GM19467 (cell line): ENCODE measurements at regions not wholly inside any gene's neighbourhood (a gene's known extent, or its start where the extent isn't known, plus 50 kb on each side); places are given as distances from the start of the nearest gene placed in this dataset.
"Not testable (repeated sequence)": the region's sequence is repeated elsewhere in the genome, so short reads cannot be mapped to it uniquely, and the experiment has no call there.

ENCODE experiments used
- ATAC-seq: cut with Tn5 transposase; IDR thresholded peaks from one replicate; pipeline ENCODE4 v1.9.1; 2021; ENCODE audit warnings: mild to moderate bottlenecking, moderate library complexity; ENCODE audit not compliant: unreplicated experiment

DNA sequence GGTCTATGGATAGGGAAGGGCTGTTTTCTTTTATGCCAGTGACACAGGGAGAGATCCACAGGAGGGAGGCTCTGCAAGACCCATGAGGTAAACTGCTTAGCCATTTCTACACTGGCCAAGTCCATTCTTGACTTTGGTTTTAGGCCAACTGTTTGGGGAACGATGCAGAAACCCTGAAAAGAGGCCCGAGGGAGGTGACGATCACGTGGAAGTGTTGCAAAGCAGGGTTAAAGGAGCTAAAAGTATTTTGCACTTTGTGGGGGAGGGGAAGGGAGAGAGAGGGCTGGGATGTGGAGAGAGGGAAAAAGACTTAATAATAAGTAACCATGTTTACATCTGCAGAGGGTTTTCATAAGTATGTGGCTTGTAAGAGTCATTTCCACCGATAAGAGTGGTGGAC is 239.7 kb downstream of the EMX2 start:
- ATAC-seq, result no peak

GRCh38 chr10:117783698-117784395 is 241.3 kb downstream of the EMX2 start:
- ATAC-seq, result no peak

DNA sequence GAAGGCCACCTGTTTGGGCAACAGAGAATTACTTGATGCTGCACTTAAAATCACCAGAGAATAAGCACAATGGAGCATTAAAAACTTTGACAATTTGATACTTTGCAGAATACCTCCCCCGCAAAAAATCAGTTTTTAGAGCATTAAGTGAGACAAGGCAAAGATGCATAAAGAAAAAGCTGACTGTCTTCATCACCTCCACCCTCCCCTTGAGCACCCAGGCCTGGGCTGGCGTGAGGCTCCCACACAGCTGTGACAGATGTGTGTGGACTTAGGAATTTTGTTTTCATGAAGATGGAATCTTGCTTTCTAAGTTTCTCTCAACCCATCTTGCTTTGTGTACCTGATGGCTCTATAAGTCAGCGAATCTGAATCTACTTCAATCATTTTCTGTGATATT is 242.2 kb downstream of the EMX2 start:
- no peak for ATAC-seq

- ATAC-seq, result no peak
Measured at GRCh38 chr10:117788911-117789310, 246.4 kb downstream of the EMX2 start.

DNA sequence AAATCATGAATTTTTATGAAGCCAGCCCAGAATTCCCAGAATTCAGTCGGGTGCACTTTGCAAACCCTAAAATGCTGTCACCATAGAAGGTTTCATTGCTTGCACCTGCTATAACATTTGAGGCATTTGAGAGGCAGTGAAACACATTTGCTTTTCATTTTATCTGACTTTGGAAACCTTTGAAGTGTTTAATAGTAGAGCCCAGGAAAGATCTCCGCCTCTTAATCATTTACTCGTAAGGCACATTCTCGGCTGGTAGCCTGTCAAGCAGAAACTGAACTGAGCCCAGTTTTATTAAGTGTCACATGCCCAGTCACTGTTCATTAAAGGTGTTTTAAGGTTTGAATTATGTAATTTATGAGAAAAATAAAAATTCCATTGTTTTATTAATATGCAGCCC is 247.6 kb downstream of the EMX2 start:
- no peak for ATAC-seq

DNA sequence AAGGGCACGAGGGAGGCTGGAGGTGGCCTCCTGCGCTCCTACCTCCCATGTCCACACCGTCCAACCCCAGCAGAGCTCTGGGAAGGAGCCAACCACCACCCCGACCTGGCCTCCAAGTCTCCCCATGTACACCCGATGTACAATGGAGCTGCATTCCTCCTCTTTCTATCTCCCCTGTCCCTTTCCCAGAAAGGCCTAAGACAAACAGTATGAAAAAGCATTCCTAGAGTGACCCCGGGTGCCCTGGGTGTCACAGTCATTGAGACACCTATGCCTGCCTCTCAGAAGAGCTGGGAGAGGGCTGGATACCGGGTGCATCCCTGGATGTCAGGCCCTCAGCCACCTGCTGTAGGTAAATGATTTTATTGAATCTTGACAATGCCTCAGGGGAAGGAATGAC is 248.1 kb downstream of the EMX2 start:
- ATAC-seq, result no peak

- ATAC-seq, result no peak
Measured at GRCh38 chr10:117792214-117792613, 249.7 kb downstream of the EMX2 start.

DNA sequence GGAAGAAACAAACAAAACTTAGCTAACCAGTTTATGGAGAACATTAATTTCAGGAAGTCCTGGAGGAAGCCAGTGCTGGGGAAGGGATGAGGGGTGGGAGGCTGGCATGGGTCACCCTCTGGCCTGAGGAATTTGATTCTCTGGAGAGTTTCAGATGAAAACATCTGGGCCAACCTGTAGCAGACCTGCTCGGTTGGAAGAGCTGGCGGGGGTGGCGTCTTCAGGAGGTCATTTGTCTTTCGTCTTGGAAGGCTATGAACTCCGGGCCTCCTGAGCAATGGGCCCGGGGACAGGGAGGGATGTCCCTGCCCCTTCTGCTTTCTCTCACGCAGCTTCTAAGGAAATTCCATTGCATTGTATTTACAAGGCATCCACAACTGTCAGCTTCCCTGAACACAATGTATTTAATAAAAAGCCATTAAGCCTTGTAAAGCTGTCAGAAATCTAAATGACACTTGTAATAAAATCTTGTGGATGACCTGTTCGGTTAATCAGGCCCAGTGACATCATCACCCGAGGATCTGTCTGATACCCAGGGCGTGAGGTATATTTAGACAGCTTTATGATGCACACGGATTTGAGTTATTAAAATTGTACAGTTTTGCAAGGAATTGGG is 250.5 kb downstream of the RAB11FIP2 start:
- no peak for ATAC-seq

GRCh38 chr10:117797296-117797695 is 249.4 kb downstream of the RAB11FIP2 start:
- no peak for ATAC-seq

GRCh38 chr10:117801691-117802090 is 245.1 kb downstream of the RAB11FIP2 start:
- ATAC-seq, result no peak

- no peak for ATAC-seq
Measured at GRCh38 chr10:117804470-117805011, 242.2 kb downstream of the RAB11FIP2 start.

GRCh38 chr10:117805139-117805538 is 241.6 kb downstream of the RAB11FIP2 start:
- no peak for ATAC-seq

DNA sequence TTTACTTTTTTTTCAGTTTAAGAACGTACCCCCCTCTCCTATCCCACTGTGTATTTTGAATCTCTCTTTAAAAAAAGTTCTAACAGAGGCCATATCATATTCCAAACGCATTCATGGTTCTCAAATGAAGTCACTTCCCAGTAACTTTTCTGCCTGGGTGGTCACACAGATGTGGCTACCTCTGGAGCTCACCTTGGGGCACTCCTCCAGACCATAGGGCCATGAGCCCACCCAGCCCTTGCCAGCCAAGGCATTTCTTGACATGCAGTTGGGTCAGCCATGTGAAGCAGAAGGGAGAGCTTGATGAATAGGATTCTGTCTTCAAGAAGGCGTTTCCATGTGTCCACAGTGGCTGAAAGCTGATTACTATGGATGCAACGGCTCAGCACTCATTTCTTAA is 239.3 kb downstream of the RAB11FIP2 start:
- ATAC-seq, result no peak

DNA sequence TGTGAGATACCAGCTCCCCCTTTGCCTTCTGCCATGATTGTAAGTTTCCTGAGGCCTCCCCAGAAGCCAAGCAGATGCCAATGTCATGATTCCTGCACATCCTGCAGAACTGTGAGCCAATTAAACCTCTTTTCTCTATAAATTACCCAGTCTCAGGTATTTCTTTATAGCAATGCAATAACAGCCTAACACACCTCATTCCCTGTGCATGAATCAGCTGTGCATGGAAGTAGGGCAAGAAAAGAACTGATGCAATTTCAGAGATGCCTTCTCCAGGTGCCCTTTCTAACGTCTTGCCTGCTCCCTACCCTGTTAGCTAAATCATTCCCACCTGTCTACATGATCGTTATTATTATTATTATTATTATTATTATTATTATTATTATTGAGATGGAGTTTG is 230.9 kb downstream of the RAB11FIP2 start:
- ATAC-seq, result not testable (repeated sequence)

DNA sequence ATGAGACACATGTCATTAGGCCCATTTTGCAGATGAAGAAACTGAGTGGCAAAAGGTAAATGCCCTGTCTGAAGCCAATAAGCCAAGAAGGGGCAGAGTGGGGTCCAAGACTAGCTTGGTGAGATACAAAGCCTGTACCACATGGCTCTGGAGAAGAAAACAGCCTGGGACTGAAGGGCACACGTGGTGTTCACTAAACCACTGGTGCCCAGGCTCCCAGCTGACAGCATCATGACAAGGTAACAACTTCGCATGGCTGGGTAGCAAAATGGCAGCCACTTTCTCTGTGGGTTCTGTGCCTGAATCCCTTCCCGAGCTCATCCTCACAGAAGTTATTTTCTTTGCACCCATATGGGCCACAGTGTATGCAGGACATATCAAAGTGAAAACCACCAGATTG is 229.6 kb downstream of the RAB11FIP2 start:
- ATAC-seq, result no peak

DNA sequence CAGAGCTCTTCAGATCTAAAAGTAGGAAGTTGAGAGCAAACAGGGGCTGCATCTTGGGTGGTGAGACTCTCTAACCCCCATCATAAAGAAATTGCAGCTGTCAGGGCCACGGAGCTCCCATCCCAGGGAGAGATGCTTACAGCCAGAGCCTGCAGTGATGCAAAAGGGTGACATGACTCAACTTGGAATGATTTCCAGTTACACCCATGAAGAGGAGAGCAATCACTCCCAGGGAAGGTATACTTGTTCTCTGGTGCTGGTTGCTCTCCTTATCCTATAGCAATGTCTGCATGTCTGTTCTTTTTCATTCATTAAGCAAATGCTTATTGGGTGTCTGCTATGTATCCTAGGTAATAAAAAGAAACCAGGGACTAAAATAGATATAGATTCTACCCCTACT is 228.0 kb downstream of the RAB11FIP2 start:
- ATAC-seq, result no peak

DNA sequence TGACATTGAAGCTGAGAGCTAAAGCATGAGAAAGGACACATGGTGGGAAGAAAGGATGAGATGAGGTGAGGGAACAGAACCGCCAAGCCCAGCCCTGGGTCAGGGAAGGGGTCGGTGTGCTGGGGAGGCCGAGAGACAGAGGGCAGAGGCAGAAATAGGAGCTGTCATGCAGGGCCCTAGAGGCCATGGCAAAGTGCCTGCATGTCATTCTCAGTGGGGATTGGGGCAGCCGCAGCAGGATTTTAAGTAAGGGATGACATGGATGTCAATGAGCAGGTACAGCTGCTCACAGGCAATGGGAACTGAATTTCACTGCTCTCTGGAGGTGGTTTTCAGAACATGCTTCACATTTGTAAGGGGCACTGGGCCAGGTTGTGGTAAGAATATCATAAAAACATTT is 227.4 kb downstream of the RAB11FIP2 start:
- ATAC-seq, result no peak

GRCh38 chr10:117823980-117824379 is 222.8 kb downstream of the RAB11FIP2 start:
- no peak for ATAC-seq

DNA sequence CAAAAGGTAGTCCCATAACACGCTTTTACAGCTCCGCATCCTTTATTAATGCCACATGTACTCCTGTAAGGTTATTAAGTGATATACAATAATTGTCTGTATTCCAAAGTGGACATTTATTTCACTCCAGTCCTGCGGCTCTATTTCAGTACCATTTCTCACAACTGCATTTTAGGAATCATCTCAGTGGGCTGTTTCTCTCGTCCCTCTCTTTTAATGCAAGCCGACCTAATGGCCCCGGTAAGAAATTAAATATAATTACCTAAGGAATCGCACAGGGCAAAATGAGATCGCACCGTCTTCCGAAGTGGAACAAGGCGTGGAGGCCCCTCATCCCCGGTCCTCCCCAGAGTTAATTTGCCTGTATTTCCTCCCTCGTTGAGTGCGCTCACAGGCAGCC is 216.5 kb downstream of the RAB11FIP2 start:
- ATAC-seq, result no peak

- ATAC-seq, result no peak
Measured at GRCh38 chr10:117830787-117831212, 215.9 kb downstream of the RAB11FIP2 start.

GRCh38 chr10:117838500-117839498 is 207.9 kb downstream of the RAB11FIP2 start:
- not testable (repeated sequence) for ATAC-seq
